Spleen (tissue), 7 donors: ENCODE measurements at regions not wholly inside any gene's neighbourhood (a gene's known extent, or its start where the extent isn't known, plus 50 kb on each side); places are given as distances from the start of the nearest gene placed in this dataset.

Experiments used
- CTCF ChIP-seq, 11 experiments: fragments of 200-600 bp in 7 of 11; fragments of 450-650 bp in 4 of 11; sonication (generic) in 4 of 11; IDR thresholded peaks in 8 of 11; conservative IDR thresholded peaks in 3 of 11; 1 replicate in 7 of 11; 2 replicates in 4 of 11; pipeline versions ENCODE4 v1.4.0 to v1.8.0; 2016 to 2021; ENCODE audit warnings: antibody characterized with exemption in 11 of 11, inconsistent platforms in 4 of 11, mild to moderate bottlenecking in 1 of 11
- POLR2AphosphoS5 ChIP-seq, 3 donors: sonication (generic); formaldehyde crosslinking; IDR thresholded peaks; one replicate each; pipeline ENCODE4 v1.5.1; 2017; ENCODE audit warnings: antibody characterized with exemption in 3 of 3
- donor health status: DM: no; HTN: no; CAD: no; lungs with moderate emphysema.
- donor health status: DM: no; HTN: no; CAD: no.
- donor health status: DM: no; HTN: no; CAD: no.

GRCh38 chr15:49706805-49707204, 86.0 kb downstream of the DTWD1 start:
- TF ChIP-seq POLR2AphosphoS5 (IDR thresholded peaks at IDR 0.05) (no peak), CTCF (IDR thresholded peaks at IDR 0.05 in 8 of 11, conservative IDR thresholded peaks at IDR 0.05 in 3 of 11) (no peak)
